Activated naive CD4-positive, alpha-beta T cell treated with anti-CD3 and anti-CD28 coated beads for 36 hours (primary cell): ENCODE measurements at regions not wholly inside any gene's neighbourhood (a gene's known extent, or its start where the extent isn't known, plus 50 kb on each side); places are given as distances from the start of the nearest gene placed in this dataset.

ENCODE experiments used
- CTCF ChIA-PET: fragments of 350-600 bp; sonication (Branson Sonifier 250); formaldehyde crosslinking; loops from one replicate; lab custom pipeline; 2021; ENCODE audit warnings: antibody characterized with exemption; lab: Charles Lee
- DNase-seq: peaks from one replicate; pipeline ENCODE4 v3.0.0-alpha.2; 2020
- H3K27ac Mint-ChIP-seq: one replicate; pipeline ENCODE4 v1.8.0; 2021; ENCODE audit warnings: mild to moderate bottlenecking, mixed read lengths
- H3K27me3 Mint-ChIP-seq: one replicate; pipeline ENCODE4 v1.8.0; 2021; ENCODE audit warnings: low read depth, mixed read lengths
- H3K36me3 Mint-ChIP-seq: one replicate; pipeline ENCODE4 v1.8.0; 2021; ENCODE audit warnings: low read depth, mixed read lengths
- H3K4me1 Mint-ChIP-seq: one replicate; pipeline ENCODE4 v1.8.0; 2021; ENCODE audit warnings: low read depth, mixed read lengths
- H3K4me3 Mint-ChIP-seq: one replicate; pipeline ENCODE4 v1.8.0; 2021; ENCODE audit warnings: mild to moderate bottlenecking, moderate library complexity, mixed read lengths
- H3K9me3 Mint-ChIP-seq: one replicate; pipeline ENCODE4 v1.8.0; 2021; ENCODE audit warnings: mixed read lengths
- intact Hi-C: fragments of 100-400 bp; cut with micrococcal nuclease; formaldehyde crosslinking; loops from one replicate; pipeline ENCODE4 v1.15.1; 2023

- intact Hi-C loops = no loop called here
Observed at GRCh38 chr10:107855301-107856046, 691.0 kb upstream of the SORCS1 start.

GRCh38 chr10:107848726-107849360 is 684.3 kb upstream of the SORCS1 start:
- intact Hi-C loops = no loop called here
- H3K27me3 Mint-ChIP-seq = no peaks in the 10 kb centered on the region
- H3K9me3 Mint-ChIP-seq = peaks cover 4% of the 10 kb centered on the region
- H3K36me3 Mint-ChIP-seq = no peaks in the 10 kb centered on the region
- CTCF ChIA-PET = no interaction called here
- DNase-seq = no peak
- no peaks in the 10 kb centered on the region for H3K4me1 Mint-ChIP-seq
- no peak overlapping the region for H3K4me3 Mint-ChIP-seq
- H3K27ac Mint-ChIP-seq = no peak overlapping the region

More at GRCh38 chr10:107855301-107856046, 691.0 kb upstream of the SORCS1 start:
- Mint-ChIP-seq H3K36me3 (no peaks in the 10 kb centered on the region), H3K27me3 (no peaks in the 10 kb centered on the region), H3K4me1 (no peaks in the 10 kb centered on the region), H3K4me3 (no peak overlapping the region), H3K9me3 (peaks cover 2% of the 10 kb centered on the region), H3K27ac (no peak overlapping the region)
- DNase-seq = no peak
- CTCF ChIA-PET = no interaction called here

- no peak overlapping the region for H3K27ac Mint-ChIP-seq
Observed at GRCh38 chr10:107847620-107848019, 683.1 kb upstream of the SORCS1 start.

GRCh38 chr10:107834706-107835105 is 670.2 kb upstream of the SORCS1 start:
- intact Hi-C loops = no loop called here
- Mint-ChIP-seq H3K27me3 (no peaks in the 10 kb centered on the region), H3K4me1 (no peaks in the 10 kb centered on the region), H3K27ac (no peak overlapping the region), H3K9me3 (peaks cover 4% of the 10 kb centered on the region), H3K4me3 (no peak overlapping the region), H3K36me3 (no peaks in the 10 kb centered on the region)
- CTCF ChIA-PET = no interaction called here
- DNase-seq = no peak

More at GRCh38 chr10:107847620-107848019, 683.1 kb upstream of the SORCS1 start:
- Mint-ChIP-seq H3K4me3 (no peak overlapping the region), H3K36me3 (no peaks in the 10 kb centered on the region), H3K4me1 (no peaks in the 10 kb centered on the region), H3K27me3 (no peaks in the 10 kb centered on the region), H3K9me3 (peaks cover 4% of the 10 kb centered on the region)
- CTCF ChIA-PET = no interaction called here
- DNase-seq = no peak
- intact Hi-C loops = no loop called here

GRCh38 chr10:107831772-107832171 is 667.3 kb upstream of the SORCS1 start:
- Mint-ChIP-seq H3K4me1 (no peaks in the 10 kb centered on the region), H3K9me3 (peaks cover 1% of the 10 kb centered on the region), H3K4me3 (no peak overlapping the region), H3K36me3 (no peaks in the 10 kb centered on the region), H3K27ac (no peak overlapping the region), H3K27me3 (no peaks in the 10 kb centered on the region)
- CTCF ChIA-PET = interaction anchor here (0.6 kb wide), 1 partner anchor 307 kb away, joined by 4 read pairs; no protein-coding TSS in a partner anchor
- no peak for DNase-seq
- intact Hi-C loops = no loop called here

GRCh38 chr10:107829161-107829560 is 664.7 kb upstream of the SORCS1 start:
- Mint-ChIP-seq H3K9me3 (peaks cover 6% of the 10 kb centered on the region), H3K27ac (no peak overlapping the region)
- intact Hi-C loops = no loop called here

GRCh38 chr10:107826171-107826570 is 661.7 kb upstream of the SORCS1 start:
- DNase-seq = no peak

More at GRCh38 chr10:107829161-107829560, 664.7 kb upstream of the SORCS1 start:
- Mint-ChIP-seq H3K36me3 (no peaks in the 10 kb centered on the region), H3K27me3 (no peaks in the 10 kb centered on the region), H3K4me1 (no peaks in the 10 kb centered on the region), H3K4me3 (no peak overlapping the region)
- DNase-seq = no peak
- CTCF ChIA-PET = no interaction called here

GRCh38 chr10:107814865-107815487 is 650.5 kb upstream of the SORCS1 start:
- peak; percentile 4 for DNase-seq
- H3K36me3 Mint-ChIP-seq = no peaks in the 10 kb centered on the region
- no peaks in the 10 kb centered on the region for H3K27me3 Mint-ChIP-seq
- CTCF ChIA-PET = no interaction called here
- no peaks in the 10 kb centered on the region for H3K9me3 Mint-ChIP-seq
- no peak overlapping the region for H3K4me3 Mint-ChIP-seq
- intact Hi-C loops = no loop called here
- H3K27ac Mint-ChIP-seq = no peak overlapping the region
- H3K4me1 Mint-ChIP-seq = no peaks in the 10 kb centered on the region

More at GRCh38 chr10:107826171-107826570, 661.7 kb upstream of the SORCS1 start:
- H3K36me3 Mint-ChIP-seq = no peaks in the 10 kb centered on the region
- CTCF ChIA-PET = no interaction called here
- H3K27ac Mint-ChIP-seq = no peak overlapping the region
- intact Hi-C loops = no loop called here
- H3K27me3 Mint-ChIP-seq = no peaks in the 10 kb centered on the region
- no peak overlapping the region for H3K4me3 Mint-ChIP-seq
- peaks cover 8% of the 10 kb centered on the region for H3K9me3 Mint-ChIP-seq
- no peaks in the 10 kb centered on the region for H3K4me1 Mint-ChIP-seq

- intact Hi-C loops = no loop called here
- no peak overlapping the region for H3K4me3 Mint-ChIP-seq
- no peaks in the 10 kb centered on the region for H3K36me3 Mint-ChIP-seq
- H3K27ac Mint-ChIP-seq = no peak overlapping the region
- no peak for DNase-seq
- H3K27me3 Mint-ChIP-seq = no peaks in the 10 kb centered on the region
- CTCF ChIA-PET = no interaction called here
- H3K9me3 Mint-ChIP-seq = no peaks in the 10 kb centered on the region
- H3K4me1 Mint-ChIP-seq = no peaks in the 10 kb centered on the region
Observed at GRCh38 chr10:107813451-107814162, 649.1 kb upstream of the SORCS1 start.

GRCh38 chr10:107809889-107810288 is 645.4 kb upstream of the SORCS1 start:
- CTCF ChIA-PET = no interaction called here
- Mint-ChIP-seq H3K36me3 (no peaks in the 10 kb centered on the region), H3K4me3 (no peak overlapping the region), H3K27me3 (no peaks in the 10 kb centered on the region), H3K4me1 (no peaks in the 10 kb centered on the region), H3K27ac (no peak overlapping the region), H3K9me3 (peaks cover 3% of the 10 kb centered on the region)
- DNase-seq = no peak
- intact Hi-C loops = no loop called here

- Mint-ChIP-seq H3K36me3 (no peaks in the 10 kb centered on the region), H3K27ac (no peak overlapping the region), H3K9me3 (peaks cover 6% of the 10 kb centered on the region), H3K4me3 (no peak overlapping the region), H3K4me1 (no peaks in the 10 kb centered on the region), H3K27me3 (no peaks in the 10 kb centered on the region)
- CTCF ChIA-PET = no interaction called here
- intact Hi-C loops = no loop called here
- DNase-seq = no peak
Observed at GRCh38 chr10:107807836-107808235, 643.3 kb upstream of the SORCS1 start.

GRCh38 chr10:107806026-107806425 is 641.5 kb upstream of the SORCS1 start:
- Mint-ChIP-seq H3K27ac (no peak overlapping the region), H3K4me1 (no peaks in the 10 kb centered on the region), H3K4me3 (no peak overlapping the region), H3K27me3 (no peaks in the 10 kb centered on the region), H3K36me3 (no peaks in the 10 kb centered on the region), H3K9me3 (peaks cover 9% of the 10 kb centered on the region)
- intact Hi-C loops = no loop called here
- CTCF ChIA-PET = interaction anchor here (0.6 kb wide), 1 partner anchor 689 kb away, joined by 3 read pairs; no protein-coding TSS in a partner anchor
- DNase-seq = no peak
